GM10266 (cell line): ENCODE measurements at regions not wholly inside any gene's neighbourhood (a gene's known extent, or its start where the extent isn't known, plus 50 kb on each side); places are given as distances from the start of the nearest gene placed in this dataset.

Experiments used
- DNase-seq: peaks from one replicate; pipeline ENCODE4 v3.0.0; 2012; ENCODE audit errors: extremely low spot score
- TF ChIP-seq, protein P1 (sequence below): IDR thresholded peaks from 2 replicates; pipeline ENCODE4 v1.5.1; 2012; ENCODE audit warnings: mild to moderate bottlenecking, low read depth; ENCODE audit not compliant: control insufficient read depth, insufficient read depth; ENCODE audit errors: missing control alignments

DNA sequence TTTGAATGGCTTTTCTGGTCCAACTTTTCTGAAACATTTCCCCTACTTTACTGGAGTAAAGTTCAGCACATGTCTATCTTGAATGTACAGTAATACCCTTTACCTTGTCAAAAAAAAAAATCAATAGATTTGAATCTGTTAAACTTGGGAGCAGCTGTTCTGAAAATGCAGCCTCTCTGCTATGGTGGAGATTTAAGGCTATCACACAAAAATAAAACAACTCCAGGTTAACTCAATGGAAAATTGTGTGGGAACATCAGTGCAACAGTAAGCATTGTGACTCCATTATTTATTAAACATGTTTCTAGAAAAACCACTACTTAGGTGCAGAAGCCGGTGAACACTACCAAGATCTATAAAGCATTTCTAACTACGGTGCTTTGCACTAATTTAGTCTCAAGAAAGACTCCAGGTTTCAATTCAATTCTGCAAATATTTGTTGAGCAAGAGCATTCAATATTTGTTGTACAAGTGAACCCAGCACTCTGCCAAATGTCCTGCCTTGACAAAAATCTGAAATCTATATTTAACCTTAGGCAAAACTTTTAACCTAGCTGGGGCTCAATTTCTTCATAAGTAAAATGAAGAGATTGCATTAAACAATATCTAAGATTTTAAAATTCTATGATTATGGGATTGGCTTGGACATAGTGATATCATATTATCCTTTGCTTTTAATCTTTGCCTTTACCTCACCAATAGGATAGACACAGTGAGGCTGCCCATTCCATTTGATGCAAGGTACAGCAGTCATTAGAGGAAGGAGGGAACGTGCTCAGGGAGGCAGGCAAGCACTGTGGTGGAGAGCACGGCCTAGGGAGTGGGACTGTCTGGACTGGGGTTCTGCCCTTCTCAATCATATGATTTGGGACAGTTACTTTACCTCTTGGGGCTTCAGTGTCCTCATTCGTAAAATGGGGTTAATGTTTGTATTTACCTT lies 155.2 kb downstream of the KITLG start:
- TF ChIP-seq, protein P1, sequence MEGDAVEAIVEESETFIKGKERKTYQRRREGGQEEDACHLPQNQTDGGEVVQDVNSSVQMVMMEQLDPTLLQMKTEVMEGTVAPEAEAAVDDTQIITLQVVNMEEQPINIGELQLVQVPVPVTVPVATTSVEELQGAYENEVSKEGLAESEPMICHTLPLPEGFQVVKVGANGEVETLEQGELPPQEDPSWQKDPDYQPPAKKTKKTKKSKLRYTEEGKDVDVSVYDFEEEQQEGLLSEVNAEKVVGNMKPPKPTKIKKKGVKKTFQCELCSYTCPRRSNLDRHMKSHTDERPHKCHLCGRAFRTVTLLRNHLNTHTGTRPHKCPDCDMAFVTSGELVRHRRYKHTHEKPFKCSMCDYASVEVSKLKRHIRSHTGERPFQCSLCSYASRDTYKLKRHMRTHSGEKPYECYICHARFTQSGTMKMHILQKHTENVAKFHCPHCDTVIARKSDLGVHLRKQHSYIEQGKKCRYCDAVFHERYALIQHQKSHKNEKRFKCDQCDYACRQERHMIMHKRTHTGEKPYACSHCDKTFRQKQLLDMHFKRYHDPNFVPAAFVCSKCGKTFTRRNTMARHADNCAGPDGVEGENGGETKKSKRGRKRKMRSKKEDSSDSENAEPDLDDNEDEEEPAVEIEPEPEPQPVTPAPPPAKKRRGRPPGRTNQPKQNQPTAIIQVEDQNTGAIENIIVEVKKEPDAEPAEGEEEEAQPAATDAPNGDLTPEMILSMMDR, result no peak

GRCh38 chr12:88428350-88428749 lies 151.9 kb downstream of the KITLG start:
- no peak for DNase-seq
- TF ChIP-seq, protein P1, result no peak

More for the DNA sequence above, 155.2 kb downstream of the KITLG start:
- no peak for DNase-seq

GRCh38 chr12:88431246-88431645 lies 149.0 kb downstream of the KITLG start:
- TF ChIP-seq, protein P1, result no peak
- no peak for DNase-seq

GRCh38 chr12:88432531-88433490 lies 147.5 kb downstream of the KITLG start:
- no peak for DNase-seq
- TF ChIP-seq, protein P1, result no peak

- DNase-seq, result peak; percentile 13
- TF ChIP-seq, protein P1, result no peak
Measured at GRCh38 chr12:88433997-88434703, 146.1 kb downstream of the KITLG start.

DNA sequence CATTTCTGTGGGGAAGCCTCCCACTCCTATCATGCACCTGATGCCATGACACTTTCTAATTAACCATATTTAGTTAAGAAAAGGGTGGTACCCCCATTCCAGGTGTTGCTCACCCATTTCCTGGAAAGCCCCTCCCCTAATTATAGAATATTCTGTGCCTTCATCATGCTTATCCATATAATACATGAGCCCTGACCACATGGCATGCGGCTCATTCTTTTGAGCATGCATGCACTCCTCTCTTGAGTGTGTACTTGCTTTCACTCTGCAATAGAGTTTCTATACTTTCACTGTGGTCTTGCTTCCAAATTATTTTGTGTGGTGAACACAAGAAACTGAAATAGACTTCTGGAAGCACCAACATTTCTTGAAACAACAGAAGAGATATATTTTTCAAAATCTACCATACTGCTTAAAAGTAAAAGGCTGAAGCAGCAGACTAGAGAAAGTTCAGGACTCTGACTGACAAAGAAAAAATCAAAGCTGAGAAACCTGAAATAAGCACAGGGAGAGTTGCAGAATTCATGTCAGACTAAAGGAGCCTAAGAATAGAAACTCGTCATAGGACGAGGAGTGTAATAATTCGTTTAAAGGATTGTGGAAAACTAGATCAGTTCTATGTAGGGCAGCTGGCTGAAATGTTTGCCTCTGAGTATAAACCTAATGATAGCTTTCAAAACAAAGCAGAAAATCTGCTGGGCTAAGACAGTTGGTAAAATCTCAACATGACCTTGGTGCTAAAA lies 144.8 kb downstream of the KITLG start:
- no peak for DNase-seq
- TF ChIP-seq, protein P1, result no peak
